LNCAP (cell line): ENCODE measurements at regions not wholly inside any gene's neighbourhood (a gene's known extent, or its start where the extent isn't known, plus 50 kb on each side); places are given as distances from the start of the nearest gene placed in this dataset.

ENCODE experiments used
- TF ChIP-seq, protein P1 (sequence below): fragments of 450-650 bp; IDR thresholded peaks from 2 replicates; pipeline ENCODE4 v1.5.1; 2017; ENCODE audit warnings: mild to moderate bottlenecking

DNA sequence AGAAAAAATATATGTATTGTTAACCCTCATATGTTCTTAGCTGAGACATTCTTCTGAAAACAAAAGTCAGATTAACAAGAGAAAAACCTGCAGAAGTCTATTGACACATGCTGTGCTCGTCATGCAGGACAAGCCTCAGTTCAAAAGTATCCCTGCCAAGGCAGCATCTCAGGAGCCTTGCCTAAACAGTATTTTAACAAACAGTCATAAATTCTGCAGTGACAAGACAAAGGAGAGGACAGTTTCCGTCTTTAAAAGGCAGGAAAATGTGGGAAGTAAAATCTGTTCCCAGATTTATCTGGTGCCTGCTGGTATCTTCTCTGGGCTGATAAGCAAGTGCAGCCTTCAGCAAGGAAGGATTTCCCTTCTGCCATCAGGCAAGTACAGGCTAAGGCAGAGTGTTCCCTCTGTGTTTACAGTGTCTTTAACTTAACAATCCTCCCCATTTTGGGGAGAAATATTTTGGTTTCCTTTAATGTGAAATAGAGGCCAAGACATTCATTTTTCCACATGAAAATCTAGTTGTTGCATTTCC is 480.2 kb upstream of the CCDC196 start:
- TF ChIP-seq, protein P1, sequence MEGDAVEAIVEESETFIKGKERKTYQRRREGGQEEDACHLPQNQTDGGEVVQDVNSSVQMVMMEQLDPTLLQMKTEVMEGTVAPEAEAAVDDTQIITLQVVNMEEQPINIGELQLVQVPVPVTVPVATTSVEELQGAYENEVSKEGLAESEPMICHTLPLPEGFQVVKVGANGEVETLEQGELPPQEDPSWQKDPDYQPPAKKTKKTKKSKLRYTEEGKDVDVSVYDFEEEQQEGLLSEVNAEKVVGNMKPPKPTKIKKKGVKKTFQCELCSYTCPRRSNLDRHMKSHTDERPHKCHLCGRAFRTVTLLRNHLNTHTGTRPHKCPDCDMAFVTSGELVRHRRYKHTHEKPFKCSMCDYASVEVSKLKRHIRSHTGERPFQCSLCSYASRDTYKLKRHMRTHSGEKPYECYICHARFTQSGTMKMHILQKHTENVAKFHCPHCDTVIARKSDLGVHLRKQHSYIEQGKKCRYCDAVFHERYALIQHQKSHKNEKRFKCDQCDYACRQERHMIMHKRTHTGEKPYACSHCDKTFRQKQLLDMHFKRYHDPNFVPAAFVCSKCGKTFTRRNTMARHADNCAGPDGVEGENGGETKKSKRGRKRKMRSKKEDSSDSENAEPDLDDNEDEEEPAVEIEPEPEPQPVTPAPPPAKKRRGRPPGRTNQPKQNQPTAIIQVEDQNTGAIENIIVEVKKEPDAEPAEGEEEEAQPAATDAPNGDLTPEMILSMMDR = no peak

DNA sequence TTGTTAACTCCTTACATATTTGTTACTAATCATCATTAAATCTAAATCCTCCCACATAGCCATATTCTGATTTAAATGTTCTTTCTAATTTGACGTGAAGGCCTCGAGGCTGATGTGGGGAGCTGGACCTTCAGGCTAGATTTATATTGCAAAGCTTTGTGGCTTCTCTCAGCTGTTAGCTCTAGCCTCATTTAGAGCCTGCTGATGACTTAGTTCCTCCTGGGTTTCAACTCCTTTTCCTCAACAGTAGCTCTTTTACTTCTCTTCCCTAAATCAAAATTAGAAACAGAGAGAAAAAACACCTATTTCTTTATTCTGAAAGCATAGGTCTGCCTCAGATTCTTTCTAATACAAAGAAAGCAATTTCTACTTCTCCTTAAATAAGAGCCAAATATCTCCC is 477.5 kb upstream of the CCDC196 start:
- TF ChIP-seq, protein P1 = no peak

DNA sequence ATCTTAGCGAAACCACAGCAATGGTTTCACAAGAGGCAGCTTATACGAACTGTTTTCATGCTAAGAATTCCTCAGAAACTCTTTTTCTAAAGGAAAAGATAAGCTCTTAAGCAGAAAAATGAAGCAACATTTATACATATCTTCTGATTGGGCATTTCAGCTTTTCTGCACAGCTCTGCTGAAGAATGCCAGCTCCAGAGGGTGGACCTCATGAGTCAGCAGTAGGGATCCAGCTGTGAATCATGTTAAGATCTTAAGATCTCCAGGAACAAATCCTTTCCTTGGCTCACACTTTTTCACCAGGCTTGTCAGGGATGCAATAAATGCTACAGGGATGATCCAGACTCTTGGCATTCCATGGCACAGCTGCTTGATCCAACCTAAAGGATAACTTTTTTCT is 477.1 kb upstream of the CCDC196 start:
- TF ChIP-seq, protein P1 = no peak

DNA sequence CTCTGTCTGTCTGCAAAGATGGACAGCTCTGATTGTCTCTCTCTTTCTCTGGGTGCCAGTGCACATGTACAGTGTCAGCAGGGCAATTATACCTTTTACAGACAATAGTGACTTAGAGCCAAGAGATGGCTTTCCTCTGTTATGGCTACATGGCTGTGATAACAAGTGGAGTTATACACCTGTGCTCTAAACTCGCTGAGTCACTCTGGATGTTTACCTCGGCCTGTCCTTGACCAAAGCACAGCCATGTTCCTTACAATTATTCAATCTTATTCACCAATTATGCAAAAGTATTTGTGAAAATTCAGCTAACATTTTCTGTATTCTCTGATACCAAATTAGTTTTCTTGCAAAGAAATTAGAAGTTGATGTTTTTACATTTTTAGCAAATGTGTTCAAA is 475.5 kb upstream of the CCDC196 start:
- TF ChIP-seq, protein P1 = no peak

DNA sequence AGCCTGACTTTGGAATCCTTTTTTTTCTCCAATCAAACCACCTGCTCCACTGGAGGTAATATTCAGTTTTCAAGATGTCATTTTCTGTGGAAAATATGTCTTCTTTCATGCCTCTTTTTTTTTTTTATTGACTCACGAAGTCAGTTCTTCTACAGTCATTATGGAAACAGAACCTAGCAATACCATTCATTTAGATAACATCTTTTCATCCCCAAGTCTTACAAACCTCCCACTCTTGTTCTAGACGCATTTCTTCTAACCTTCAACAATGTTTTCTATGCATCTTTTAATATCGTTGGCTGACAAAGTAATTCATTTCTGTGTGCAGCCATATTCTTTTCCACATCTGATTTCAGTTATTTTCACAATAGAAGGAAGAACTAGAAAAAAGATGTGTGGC is 474.3 kb upstream of the CCDC196 start:
- TF ChIP-seq, protein P1 = no peak

DNA sequence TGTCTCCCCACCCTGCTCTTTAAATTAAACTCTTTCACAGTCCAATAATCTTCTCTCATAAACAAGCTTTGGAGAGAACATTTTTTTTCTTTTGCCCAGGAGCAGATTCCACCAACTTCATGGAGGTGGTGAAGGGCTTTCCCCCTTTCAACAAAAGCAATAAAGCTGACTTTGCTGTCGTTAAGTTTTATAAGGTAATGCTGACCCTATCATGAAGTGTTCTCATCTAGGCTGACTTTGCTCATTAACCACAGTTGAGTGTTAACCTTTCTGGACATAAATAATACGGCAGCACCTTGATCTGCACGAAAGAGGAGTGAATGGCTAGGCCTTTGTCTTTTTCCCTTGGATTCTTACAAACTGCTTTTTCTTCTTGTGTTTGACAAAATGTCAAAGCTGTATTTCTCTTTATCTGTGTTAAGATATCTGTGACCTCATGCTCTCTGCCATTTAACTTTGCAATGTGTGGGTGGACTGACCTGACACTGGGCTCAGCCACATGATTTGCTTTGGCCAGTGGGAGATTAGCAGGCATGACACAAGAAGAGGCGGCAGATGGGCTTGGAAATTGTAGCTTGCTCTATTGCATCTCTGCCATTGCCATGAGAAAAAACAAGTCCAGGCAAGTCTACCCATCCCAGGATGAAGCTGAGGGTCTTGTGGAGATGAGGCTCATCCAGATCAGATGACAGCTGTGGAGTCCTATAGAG is 470.9 kb upstream of the CCDC196 start:
- TF ChIP-seq, protein P1 = no peak

DNA sequence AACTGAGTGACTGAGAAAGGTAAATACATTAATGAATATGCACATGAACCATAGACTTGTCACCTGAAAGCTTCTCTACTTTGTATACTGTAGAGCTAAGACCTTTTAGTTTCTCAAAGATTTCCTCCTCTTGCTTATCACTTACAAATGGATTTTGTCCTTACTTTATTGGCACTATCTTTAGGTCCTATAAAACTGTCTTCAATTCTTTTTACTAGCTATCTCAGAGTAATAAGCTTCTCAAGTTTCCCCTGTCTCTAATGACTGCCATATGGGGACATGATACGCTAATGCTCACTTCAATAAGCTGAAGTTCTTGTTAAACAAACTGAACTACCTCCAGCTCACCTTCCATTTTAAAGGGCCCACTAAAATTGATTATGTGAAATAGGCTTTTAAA is 468.2 kb upstream of the CCDC196 start:
- TF ChIP-seq, protein P1 = no peak
